DND-41 (cell line): ENCODE measurements at regions not wholly inside any gene's neighbourhood (a gene's known extent, or its start where the extent isn't known, plus 50 kb on each side); places are given as distances from the start of the nearest gene placed in this dataset.

Experiments used
- EZH2 ChIP-seq: IDR thresholded peaks from 3 replicates; pipeline ENCODE4 v1.6.1; 2012; ENCODE audit warnings: borderline replicate concordance, low read depth, mild to moderate bottlenecking, moderate library complexity, low read length, inconsistent platforms; ENCODE audit not compliant: severe bottlenecking
- TF ChIP-seq, protein P1 (sequence below): IDR thresholded peaks from 2 replicates; pipeline ENCODE4 v1.5.1; 2012; ENCODE audit warnings: borderline replicate concordance, low read length, moderate library complexity, mild to moderate bottlenecking; ENCODE audit not compliant: poor library complexity, severe bottlenecking; ENCODE audit errors: extremely low read depth

- TF ChIP-seq, protein P1, sequence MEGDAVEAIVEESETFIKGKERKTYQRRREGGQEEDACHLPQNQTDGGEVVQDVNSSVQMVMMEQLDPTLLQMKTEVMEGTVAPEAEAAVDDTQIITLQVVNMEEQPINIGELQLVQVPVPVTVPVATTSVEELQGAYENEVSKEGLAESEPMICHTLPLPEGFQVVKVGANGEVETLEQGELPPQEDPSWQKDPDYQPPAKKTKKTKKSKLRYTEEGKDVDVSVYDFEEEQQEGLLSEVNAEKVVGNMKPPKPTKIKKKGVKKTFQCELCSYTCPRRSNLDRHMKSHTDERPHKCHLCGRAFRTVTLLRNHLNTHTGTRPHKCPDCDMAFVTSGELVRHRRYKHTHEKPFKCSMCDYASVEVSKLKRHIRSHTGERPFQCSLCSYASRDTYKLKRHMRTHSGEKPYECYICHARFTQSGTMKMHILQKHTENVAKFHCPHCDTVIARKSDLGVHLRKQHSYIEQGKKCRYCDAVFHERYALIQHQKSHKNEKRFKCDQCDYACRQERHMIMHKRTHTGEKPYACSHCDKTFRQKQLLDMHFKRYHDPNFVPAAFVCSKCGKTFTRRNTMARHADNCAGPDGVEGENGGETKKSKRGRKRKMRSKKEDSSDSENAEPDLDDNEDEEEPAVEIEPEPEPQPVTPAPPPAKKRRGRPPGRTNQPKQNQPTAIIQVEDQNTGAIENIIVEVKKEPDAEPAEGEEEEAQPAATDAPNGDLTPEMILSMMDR: no peak
- no peak for TF ChIP-seq EZH2
Measured at GRCh38 chr17:63109661-63110060, 143.6 kb downstream of the TANC2 start.
